HEK293 (cell line): ENCODE measurements at regions not wholly inside any gene's neighbourhood (a gene's known extent, or its start where the extent isn't known, plus 50 kb on each side); places are given as distances from the start of the nearest gene placed in this dataset.

Source experiments
- CTCF ChIP-seq: fragments of 450-650 bp; formaldehyde crosslinking; IDR thresholded peaks from 2 replicates; pipeline ENCODE4 v1.5.1; 2016; ENCODE audit warnings: missing biosample characterization, missing genetic modification characterization
- KLF16 ChIP-seq: fragments of 450-650 bp; formaldehyde crosslinking; IDR thresholded peaks from 2 replicates; pipeline ENCODE4 v1.5.1; 2017; ENCODE audit warnings: missing biosample characterization, missing genetic modification characterization
- SCRT1 ChIP-seq: fragments of 450-650 bp; formaldehyde crosslinking; IDR thresholded peaks from 2 replicates; pipeline ENCODE4 v1.5.1; 2016; ENCODE audit warnings: missing biosample characterization, missing genetic modification characterization, borderline replicate concordance
- ZBTB17 ChIP-seq: fragments of 450-650 bp; formaldehyde crosslinking; IDR thresholded peaks from 2 replicates; pipeline ENCODE4 v1.5.1; 2016; ENCODE audit warnings: missing biosample characterization, missing genetic modification characterization

- no peak for TF ChIP-seq CTCF (tag by site-specific recombination)
- no peak for TF ChIP-seq ZBTB17 (tag by site-specific recombination)
- TF ChIP-seq SCRT1 (tag by site-specific recombination), result no peak
- no peak for TF ChIP-seq KLF16 (tag by site-specific recombination)
These were observed 70.8 kb upstream of the SASH1 start for GRCh38 chr6:148271711-148272439.
